ENCODE measurements at regions not wholly inside any gene's neighbourhood (a gene's known extent, or its start where the extent isn't known, plus 50 kb on each side); places are given as distances from the start of the nearest gene placed in this dataset.

GRCh38 chr17:77757561-77757898, 201.0 kb upstream of the TNRC6C start:
- no peaks in the 10 kb centered on the region for H3K27me3 ChIP-seq (replicated peaks; ENCODE audit: control insufficient read depth, insufficient read depth, low read length)

GRCh38 chr17:77763023-77763422, 195.5 kb upstream of the TNRC6C start:
- no peaks in the 10 kb centered on the region for H3K36me3 ChIP-seq (ENCODE audit: control insufficient read depth, insufficient read depth, low read length)
- no peak overlapping the region for H3K4me3 ChIP-seq (replicated peaks; ENCODE audit: low read depth, low read length)
- H3K27me3 ChIP-seq (replicated peaks; ENCODE audit: control insufficient read depth, insufficient read depth, low read length), result no peaks in the 10 kb centered on the region
- no peak for DNase-seq (ENCODE audit: extremely low read depth, insufficient read length)
- no peak for TF ChIP-seq CTCF (IDR thresholded peaks at IDR 0.05; ENCODE audit: insufficient read depth, low read length, poor library complexity, severe bottlenecking)

More at GRCh38 chr17:77757561-77757898, 201.0 kb upstream of the TNRC6C start:
- no peak for TF ChIP-seq CTCF (IDR thresholded peaks at IDR 0.05; ENCODE audit: insufficient read depth, low read length, poor library complexity, severe bottlenecking)
- DNase-seq (ENCODE audit: extremely low read depth, insufficient read length), result no peak
- no peaks in the 10 kb centered on the region for H3K36me3 ChIP-seq (ENCODE audit: control insufficient read depth, insufficient read depth, low read length)
- no peak overlapping the region for H3K4me3 ChIP-seq (replicated peaks; ENCODE audit: low read depth, low read length)

GRCh38 chr17:77763575-77763974, 194.9 kb upstream of the TNRC6C start:
- H3K27me3 ChIP-seq (replicated peaks; ENCODE audit: control insufficient read depth, insufficient read depth, low read length), result no peaks in the 10 kb centered on the region

GRCh38 chr17:77765292-77765691, 193.2 kb upstream of the TNRC6C start:
- no peaks in the 10 kb centered on the region; the same call in 1 of the 2 replicates for H3K27me3 ChIP-seq (replicated peaks; ENCODE audit: control insufficient read depth, insufficient read depth, low read length)
- no peaks in the 10 kb centered on the region for H3K36me3 ChIP-seq (ENCODE audit: control insufficient read depth, insufficient read depth, low read length)
- TF ChIP-seq CTCF (IDR thresholded peaks at IDR 0.05; ENCODE audit: insufficient read depth, low read length, poor library complexity, severe bottlenecking), result no peak
- H3K4me3 ChIP-seq (replicated peaks; ENCODE audit: low read depth, low read length), result no peak overlapping the region
- DNase-seq (ENCODE audit: extremely low read depth, insufficient read length), result no peak

More at GRCh38 chr17:77763575-77763974, 194.9 kb upstream of the TNRC6C start:
- no peak for DNase-seq (ENCODE audit: extremely low read depth, insufficient read length)
- H3K36me3 ChIP-seq (ENCODE audit: control insufficient read depth, insufficient read depth, low read length), result no peaks in the 10 kb centered on the region
- no peak for TF ChIP-seq CTCF (IDR thresholded peaks at IDR 0.05; ENCODE audit: insufficient read depth, low read length, poor library complexity, severe bottlenecking)
- no peak overlapping the region for H3K4me3 ChIP-seq (replicated peaks; ENCODE audit: low read depth, low read length)

GRCh38 chr17:77767148-77767547, 191.4 kb upstream of the TNRC6C start:
- DNase-seq (ENCODE audit: extremely low read depth, insufficient read length), result no peak
- no peak overlapping the region for H3K4me3 ChIP-seq (replicated peaks; ENCODE audit: low read depth, low read length)
- H3K27me3 ChIP-seq (replicated peaks; ENCODE audit: control insufficient read depth, insufficient read depth, low read length), result no peaks in the 10 kb centered on the region; the same call in none of the 2 replicates
- no peaks in the 10 kb centered on the region for H3K36me3 ChIP-seq (ENCODE audit: control insufficient read depth, insufficient read depth, low read length)
- no peak for TF ChIP-seq CTCF (IDR thresholded peaks at IDR 0.05; ENCODE audit: insufficient read depth, low read length, poor library complexity, severe bottlenecking)

- Histone ChIP-seq H3K4me3 (replicated peaks; ENCODE audit: low read depth, low read length) (no peak overlapping the region), H3K27me3 (replicated peaks; ENCODE audit: control insufficient read depth, insufficient read depth, low read length) (no peaks in the 10 kb centered on the region; the same call in none of the 2 replicates), H3K36me3 (ENCODE audit: control insufficient read depth, insufficient read depth, low read length) (no peaks in the 10 kb centered on the region)
- DNase-seq (ENCODE audit: extremely low read depth, insufficient read length), result no peak
- no peak for TF ChIP-seq CTCF (IDR thresholded peaks at IDR 0.05; ENCODE audit: insufficient read depth, low read length, poor library complexity, severe bottlenecking)
Observed at GRCh38 chr17:77768248-77768852, 190.2 kb upstream of the TNRC6C start.

Measured in GM06990 (cell line).